GM12864 (cell line): ENCODE measurements at regions not wholly inside any gene's neighbourhood (a gene's known extent, or its start where the extent isn't known, plus 50 kb on each side); places are given as distances from the start of the nearest gene placed in this dataset.

ENCODE experiments used
- DNase-seq: peaks from one replicate; pipeline ENCODE4 v3.0.0-alpha.2; 2011; ENCODE audit warnings: low read depth
- H3K4me3 ChIP-seq: 2 replicates; pipeline ENCODE4 v1.5.1; 2011; ENCODE audit warnings: mild to moderate bottlenecking, low read depth, low read length, control low read depth
- CTCF ChIP-seq: IDR thresholded peaks from 2 replicates; pipeline ENCODE4 v1.5.1; 2011; ENCODE audit warnings: low read depth, mild to moderate bottlenecking, moderate library complexity, low read length, control low read depth, inconsistent platforms; ENCODE audit errors: missing control alignments

GRCh38 chr20:53800883-53801604, 207.4 kb upstream of the ZNF217 start:
- DNase-seq = no peak
- no peak for TF ChIP-seq CTCF
- H3K4me3 ChIP-seq = no peak overlapping the region

DNA sequence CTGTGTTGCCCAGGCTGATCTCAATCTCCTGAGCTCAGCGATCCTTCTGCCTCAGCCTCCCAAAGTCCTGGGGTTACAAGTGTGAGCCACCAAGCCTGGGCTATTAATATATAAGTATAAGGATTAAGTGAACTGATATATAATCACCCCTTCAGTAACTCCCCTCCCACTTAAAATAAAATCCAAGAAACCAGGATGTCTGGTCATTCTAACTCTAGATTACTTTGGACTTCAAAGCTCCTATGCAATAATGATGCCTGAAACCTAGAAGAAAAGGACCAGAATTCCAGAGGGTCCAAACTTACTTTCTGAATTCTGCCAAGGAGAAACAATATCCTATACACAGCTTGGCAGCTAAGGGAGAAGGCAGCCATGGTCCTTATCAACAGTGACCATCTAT, 206.8 kb upstream of the ZNF217 start:
- DNase-seq = no peak
- no peak overlapping the region for H3K4me3 ChIP-seq

DNA sequence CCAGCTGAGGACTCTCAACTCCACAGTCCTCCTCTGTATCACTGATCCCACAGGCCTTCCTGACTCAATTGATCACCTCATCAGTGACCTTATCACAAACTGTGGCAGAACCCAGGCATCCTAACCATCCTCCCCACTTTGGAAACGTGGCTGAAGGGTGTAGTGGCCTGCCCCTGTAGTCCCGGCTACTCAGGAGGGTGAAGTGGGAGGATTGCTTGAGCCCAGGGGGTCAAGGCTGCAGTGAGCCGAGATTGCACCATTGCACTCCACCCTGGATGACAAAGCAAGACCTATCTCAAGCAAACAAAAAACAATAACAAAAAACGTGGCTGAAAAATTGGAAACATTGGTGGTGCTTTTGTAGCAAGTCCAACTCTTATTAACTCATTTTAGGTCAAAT, 203.4 kb upstream of the ZNF217 start:
- no peak for DNase-seq
- no peak overlapping the region for H3K4me3 ChIP-seq
- TF ChIP-seq CTCF = no peak

More for the DNA sequence above, 206.8 kb upstream of the ZNF217 start:
- no peak for TF ChIP-seq CTCF

DNA sequence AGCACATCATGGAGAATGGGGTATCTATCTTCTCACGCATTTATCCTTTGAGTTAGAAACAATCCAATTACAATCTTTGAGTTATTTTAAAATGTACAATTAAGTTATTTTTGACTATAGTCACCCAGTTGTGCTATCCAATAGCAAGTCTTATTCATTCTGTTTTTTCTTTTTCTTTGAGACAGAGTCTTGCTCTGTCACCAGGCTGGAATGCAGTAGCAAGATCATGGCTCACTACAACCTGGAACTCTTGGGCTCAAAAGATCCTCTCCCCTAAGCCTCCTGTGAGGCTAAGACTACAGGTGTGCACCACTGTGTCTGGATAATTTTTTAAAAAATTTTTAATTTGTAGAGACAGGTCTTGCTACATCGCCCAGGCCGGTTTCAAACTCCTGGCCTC, 201.5 kb upstream of the ZNF217 start:
- no peak for DNase-seq
- no peak for TF ChIP-seq CTCF
- H3K4me3 ChIP-seq = no peak overlapping the region

DNA sequence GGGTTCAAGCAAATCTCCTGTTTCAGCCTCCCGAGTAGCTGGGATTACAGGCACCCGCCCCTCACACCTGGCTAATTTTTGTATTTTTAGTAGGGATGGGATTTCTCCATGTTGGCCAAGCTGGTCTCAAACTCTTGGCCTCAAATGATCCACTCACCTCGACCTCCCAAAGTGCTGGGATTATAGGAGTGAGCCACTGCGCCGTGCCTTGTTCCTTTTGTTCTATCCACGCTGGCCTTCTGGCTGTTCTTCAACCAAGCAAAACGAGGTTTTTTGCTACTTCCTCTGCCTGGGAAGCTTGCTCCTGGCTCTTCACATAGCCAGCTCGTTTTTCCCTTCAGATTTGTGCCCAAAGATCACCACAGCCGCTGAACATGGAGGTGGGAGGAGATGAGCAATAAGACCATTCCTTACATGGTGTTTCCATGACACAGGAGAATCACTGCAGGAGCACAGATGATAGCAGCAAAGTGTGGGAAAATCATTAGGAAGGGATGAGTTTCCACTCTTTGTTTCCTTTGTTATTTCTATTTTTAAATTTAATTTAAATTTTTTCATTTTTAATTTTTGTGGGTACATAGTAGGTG, 201.0 kb upstream of the ZNF217 start:
- no peak for TF ChIP-seq CTCF
- DNase-seq = no peak
- H3K4me3 ChIP-seq = no peak overlapping the region

DNA sequence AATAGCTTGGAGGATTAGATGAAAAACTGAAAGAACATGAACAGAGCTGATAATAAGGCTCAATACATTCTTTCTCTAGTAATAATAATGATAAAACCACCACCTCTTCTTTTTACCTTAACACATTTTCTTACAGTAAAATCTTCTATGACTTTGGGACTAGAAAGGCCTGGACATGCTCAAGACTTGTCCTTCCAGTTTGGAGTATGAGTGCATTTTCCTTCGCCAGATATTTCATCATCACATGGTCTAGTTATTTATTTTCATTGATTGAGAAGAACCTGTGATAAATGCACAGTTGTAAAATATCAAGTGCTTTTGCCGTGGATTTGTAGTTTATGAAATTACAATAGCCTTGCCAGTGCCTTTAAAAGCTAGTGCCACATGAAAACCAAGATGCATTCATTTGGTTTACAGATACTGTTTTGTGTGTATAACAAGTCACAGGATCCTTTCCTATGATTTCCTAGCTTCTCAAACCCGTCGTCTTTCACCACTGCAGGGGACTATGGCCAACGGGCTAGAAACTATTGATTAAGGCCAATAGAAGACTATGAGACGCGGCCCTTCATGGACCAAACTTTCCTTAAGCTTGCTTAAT, 200.2 kb upstream of the ZNF217 start:
- no peak for DNase-seq
- TF ChIP-seq CTCF = no peak
- H3K4me3 ChIP-seq = no peak overlapping the region

DNA sequence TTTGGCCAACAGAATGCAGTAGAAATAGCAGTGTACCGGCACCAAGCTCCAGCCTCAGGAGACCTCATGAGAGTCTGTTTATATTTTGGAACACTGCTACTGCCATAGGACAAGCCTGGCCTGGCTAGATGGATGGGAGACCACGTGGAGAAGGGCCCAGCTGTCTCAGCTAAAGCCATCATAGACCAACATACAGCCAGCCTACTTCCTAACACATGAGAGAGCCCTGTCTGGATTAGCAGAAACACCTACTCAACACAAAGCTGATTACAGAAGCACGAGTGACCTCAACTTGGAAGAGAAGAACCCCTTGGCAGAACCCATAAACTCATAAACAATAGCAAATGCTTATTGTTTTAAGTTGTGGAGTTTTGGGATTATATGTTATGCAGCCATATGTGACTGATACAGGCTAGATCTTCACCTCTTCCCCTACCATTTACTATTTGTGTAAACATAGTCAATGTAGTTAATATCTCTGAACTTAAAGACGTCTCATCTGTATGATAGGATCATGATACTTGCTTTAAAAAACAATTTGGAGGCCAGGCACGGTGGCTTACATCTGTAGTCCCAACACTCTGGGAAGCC, 199.4 kb upstream of the ZNF217 start:
- TF ChIP-seq CTCF = no peak
- no peak for DNase-seq

More for the DNA sequence above, 199.4 kb upstream of the ZNF217 start:
- no peak overlapping the region for H3K4me3 ChIP-seq
